SU-DHL-6 (cell line): ENCODE measurements at regions not wholly inside any gene's neighbourhood (a gene's known extent, or its start where the extent isn't known, plus 50 kb on each side); places are given as distances from the start of the nearest gene placed in this dataset.

ENCODE experiments used
- CTCF ChIP-seq: fragments of 200-600 bp; sonication (generic); IDR thresholded peaks from one replicate; pipeline ENCODE4 v1.5.1; 2017; ENCODE audit warnings: antibody characterized with exemption, mild to moderate bottlenecking, low read length, moderate library complexity; ENCODE audit not compliant: insufficient read depth, poor library complexity, severe bottlenecking
- EZH2phosphoT487 ChIP-seq: fragments of 200-600 bp; sonication (generic), shearing (Covaris generic); conservative IDR thresholded peaks from 2 replicates; pipeline ENCODE4 v1.6.1; 2018; ENCODE audit warnings: mild to moderate bottlenecking, antibody characterized with exemption, low read length, moderate library complexity, mixed read lengths

- TF ChIP-seq CTCF (no peak), EZH2phosphoT487 (no peak)
These were observed 90.4 kb downstream of the TNFAIP3 start for GRCh38 chr6:137957471-137957870.
